ENCODE measurements at regions not wholly inside any gene's neighbourhood (a gene's known extent, or its start where the extent isn't known, plus 50 kb on each side); places are given as distances from the start of the nearest gene placed in this dataset.

- Histone ChIP-seq H3K36me3 (ENCODE audit: control insufficient read depth in 2 of 4, insufficient read depth in 4 of 4, low read length in 3 of 4) (no peaks in the 10 kb centered on the region), H3K23me2 (ENCODE audit: low read depth, low read length) (no peaks in the 10 kb centered on the region), H2BK120ac (replicated peaks; ENCODE audit: low read depth, low read length) (no peak overlapping the region), H3K4me1 (replicated peaks in 1 of 4; ENCODE audit: control insufficient read depth in 3 of 4, insufficient read depth in 4 of 4, low read length in 3 of 4) (no peaks in the 10 kb centered on the region), H3K56ac (replicated peaks; ENCODE audit: insufficient read length, low read depth, low read length) (no peak overlapping the region), H3K14ac (ENCODE audit: insufficient read length) (no peak overlapping the region), H3K79me2 (ENCODE audit: control insufficient read depth in 1 of 2, insufficient read depth in 2 of 2, low read length in 2 of 2) (no peaks in the 10 kb centered on the region), H2BK15ac (ENCODE audit: low read length) (no peak overlapping the region), H4K91ac (replicated peaks; ENCODE audit: insufficient read length, low read length) (no peak overlapping the region), H2BK12ac (ENCODE audit: low read depth, low read length) (no peak overlapping the region), H3K4me2 (ENCODE audit: insufficient read depth in 1 of 2, low read depth in 2 of 2, low read length in 2 of 2) (no peak overlapping the region), H3K4ac (replicated peaks; ENCODE audit: insufficient read length, low read depth, low read length) (no peak overlapping the region), H2BK5ac (ENCODE audit: low read depth, low read length) (no peak overlapping the region), H2AFZ (ENCODE audit: low read length) (no peak overlapping the region), H3K27ac (ENCODE audit: low read depth, low read length) (no peak overlapping the region), H3K79me1 (ENCODE audit: low read depth, low read length) (no peaks in the 10 kb centered on the region), H4K20me1 (replicated peaks in 1 of 2; ENCODE audit: control insufficient read depth in 1 of 2, insufficient read depth in 2 of 2, low read length in 2 of 2) (no peaks in the 10 kb centered on the region), H2AK5ac (ENCODE audit: low read depth, low read length) (no peak overlapping the region), H3K23ac (ENCODE audit: insufficient read length) (no peak overlapping the region), H4K5ac (ENCODE audit: insufficient read length, low read depth, low read length) (no peak overlapping the region), H3K18ac (ENCODE audit: extremely low read depth, low read length) (no peak overlapping the region), H3K9me3 (ENCODE audit: insufficient read depth in 2 of 2, low read depth in 1 of 2, low read length in 1 of 2) (no peaks in the 10 kb centered on the region), H4K8ac (ENCODE audit: extremely low read depth, insufficient read depth, low read length) (no peak overlapping the region), H2BK20ac (ENCODE audit: low read length) (no peak overlapping the region), H3K27me3 (replicated peaks in 1 of 4; ENCODE audit: control insufficient read depth in 3 of 4, extremely low read depth in 1 of 4, insufficient read depth in 3 of 4, low read length in 3 of 4) (no peaks in the 10 kb centered on the region), H3K4me3 (ENCODE audit: extremely low read depth in 1 of 4, insufficient read depth in 2 of 4, low read depth in 3 of 4, low read length in 4 of 4) (no peak overlapping the region), H3K9ac (replicated peaks in 1 of 4; ENCODE audit: extremely low read depth in 1 of 4, low read depth in 3 of 4, low read length in 3 of 4) (peak overlapping the region in 1 of 4 experiments; percentile 8; a peak in 1 of 7 replicates)
- CTCF ChIA-PET (ENCODE audit: partially characterized antibody) = no interaction called here
- POLR2A ChIA-PET (ENCODE audit: partially characterized antibody) = no interaction called here
- TF ChIP-seq, protein P1, sequence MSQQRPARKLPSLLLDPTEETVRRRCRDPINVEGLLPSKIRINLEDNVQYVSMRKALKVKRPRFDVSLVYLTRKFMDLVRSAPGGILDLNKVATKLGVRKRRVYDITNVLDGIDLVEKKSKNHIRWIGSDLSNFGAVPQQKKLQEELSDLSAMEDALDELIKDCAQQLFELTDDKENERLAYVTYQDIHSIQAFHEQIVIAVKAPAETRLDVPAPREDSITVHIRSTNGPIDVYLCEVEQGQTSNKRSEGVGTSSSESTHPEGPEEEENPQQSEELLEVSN (IDR thresholded peaks at IDR 0.05) = no peak
- no peak for TF ChIP-seq ASH2L (IDR thresholded peaks at IDR 0.05; ENCODE audit: low read length)
- no peak for TF ChIP-seq GABPA (IDR thresholded peaks at IDR 0.05; ENCODE audit: borderline replicate concordance, insufficient read depth, low read length)
- TF ChIP-seq ATF3 (IDR thresholded peaks at IDR 0.05; ENCODE audit: insufficient read depth, low read depth, low read length) = no peak
- TF ChIP-seq, protein P2, sequence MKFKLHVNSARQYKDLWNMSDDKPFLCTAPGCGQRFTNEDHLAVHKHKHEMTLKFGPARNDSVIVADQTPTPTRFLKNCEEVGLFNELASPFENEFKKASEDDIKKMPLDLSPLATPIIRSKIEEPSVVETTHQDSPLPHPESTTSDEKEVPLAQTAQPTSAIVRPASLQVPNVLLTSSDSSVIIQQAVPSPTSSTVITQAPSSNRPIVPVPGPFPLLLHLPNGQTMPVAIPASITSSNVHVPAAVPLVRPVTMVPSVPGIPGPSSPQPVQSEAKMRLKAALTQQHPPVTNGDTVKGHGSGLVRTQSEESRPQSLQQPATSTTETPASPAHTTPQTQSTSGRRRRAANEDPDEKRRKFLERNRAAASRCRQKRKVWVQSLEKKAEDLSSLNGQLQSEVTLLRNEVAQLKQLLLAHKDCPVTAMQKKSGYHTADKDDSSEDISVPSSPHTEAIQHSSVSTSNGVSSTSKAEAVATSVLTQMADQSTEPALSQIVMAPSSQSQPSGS (IDR thresholded peaks at IDR 0.05; ENCODE audit: low read length) = no peak
- no peak for TF ChIP-seq BCL11A (IDR thresholded peaks at IDR 0.05; ENCODE audit: low read depth in 2 of 2, low read length in 2 of 2)
- TF ChIP-seq EGR1 (IDR thresholded peaks at IDR 0.05; ENCODE audit: borderline replicate concordance, low read depth, low read length) = no peak
- TF ChIP-seq CTBP2 (IDR thresholded peaks at IDR 0.05; ENCODE audit: borderline replicate concordance, insufficient read depth, insufficient read length, low read length) = no peak
- no peak for TF ChIP-seq POLR2A (IDR thresholded peaks at IDR 0.05; ENCODE audit: control extremely low read depth in 1 of 2, low read depth in 2 of 2, low read length in 2 of 2)
- no peak for TF ChIP-seq HDAC6 (IDR thresholded peaks at IDR 0.05; ENCODE audit: low read depth, low read length)
- no peak for TF ChIP-seq HDAC2 (IDR thresholded peaks at IDR 0.05; ENCODE audit: borderline replicate concordance in 1 of 2, low read depth in 2 of 2, low read length in 2 of 2)
- no peak for FAIRE-seq
- DNase-seq (ENCODE audit: low read depth in 1 of 2, low spot score in 2 of 2) = no peak
Observed at GRCh38 chr13:104099750-104100149, 1033.5 kb upstream of the SLC10A2 start.
